HG03066 (cell line): ENCODE measurements at regions not wholly inside any gene's neighbourhood (a gene's known extent, or its start where the extent isn't known, plus 50 kb on each side); places are given as distances from the start of the nearest gene placed in this dataset.

Experiments used
- ATAC-seq: cut with Tn5 transposase; IDR thresholded peaks from one replicate; pipeline ENCODE4 v1.9.1; 2021; ENCODE audit warnings: low read depth; ENCODE audit not compliant: unreplicated experiment

DNA sequence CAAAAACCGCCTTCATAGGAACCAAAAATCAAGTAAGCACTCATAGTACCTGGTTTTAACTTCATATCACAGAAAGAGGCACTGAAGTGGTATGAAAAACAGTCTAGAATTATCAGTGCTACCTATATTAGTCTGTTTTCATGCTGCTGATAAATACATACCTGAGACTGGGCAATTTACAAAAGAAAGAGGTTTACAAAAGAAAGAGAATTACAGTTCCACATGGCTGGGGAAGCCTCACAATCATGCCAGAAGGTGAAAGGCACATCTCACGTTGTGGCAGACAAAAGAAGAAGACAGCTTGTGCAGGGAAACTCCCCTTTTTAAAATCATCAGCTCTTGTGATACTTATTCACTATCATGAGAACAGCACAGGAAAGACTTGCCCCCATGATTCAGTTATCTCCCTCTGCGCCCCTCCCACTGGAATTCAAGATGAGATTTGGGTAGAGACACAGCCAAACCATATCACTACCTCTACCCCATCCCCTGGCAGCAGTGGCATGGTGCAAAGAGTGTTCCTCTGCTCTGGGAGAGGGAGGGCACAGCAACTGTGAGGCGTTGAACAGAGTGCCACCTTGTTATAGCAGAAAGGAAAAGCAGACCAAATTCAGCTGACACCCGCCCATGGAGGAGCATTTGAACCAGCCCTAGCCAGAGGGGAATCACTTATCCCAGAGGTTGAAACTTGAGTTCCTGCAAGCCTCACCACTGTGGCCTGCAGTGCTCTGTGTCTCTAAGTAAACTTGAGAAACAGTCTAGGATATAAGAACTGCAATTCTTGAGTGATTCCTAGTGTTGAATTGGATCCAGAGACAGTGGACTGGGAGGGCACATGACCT lies 61.9 kb upstream of the PTPRZ1 start:
- ATAC-seq = no peak

DNA sequence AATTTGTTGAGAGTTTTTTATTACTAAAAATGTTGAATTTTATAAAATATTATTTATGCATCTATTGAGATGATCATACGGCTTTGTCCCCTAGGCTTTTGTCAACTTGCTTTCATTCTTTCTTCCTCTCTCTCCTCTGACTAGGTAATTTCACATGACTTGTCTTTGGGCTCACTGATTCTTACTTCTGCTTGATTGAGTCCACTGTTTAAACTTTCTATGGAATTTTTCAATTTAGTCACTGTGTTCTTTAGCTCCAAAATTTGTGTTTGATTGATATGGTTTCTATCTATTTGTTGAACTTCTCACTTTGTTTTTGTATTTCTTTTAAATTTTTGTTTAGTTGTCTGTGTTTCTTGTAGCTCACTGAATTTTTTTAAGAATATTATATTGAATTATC lies 65.9 kb upstream of the PTPRZ1 start:
- ATAC-seq = no peak

DNA sequence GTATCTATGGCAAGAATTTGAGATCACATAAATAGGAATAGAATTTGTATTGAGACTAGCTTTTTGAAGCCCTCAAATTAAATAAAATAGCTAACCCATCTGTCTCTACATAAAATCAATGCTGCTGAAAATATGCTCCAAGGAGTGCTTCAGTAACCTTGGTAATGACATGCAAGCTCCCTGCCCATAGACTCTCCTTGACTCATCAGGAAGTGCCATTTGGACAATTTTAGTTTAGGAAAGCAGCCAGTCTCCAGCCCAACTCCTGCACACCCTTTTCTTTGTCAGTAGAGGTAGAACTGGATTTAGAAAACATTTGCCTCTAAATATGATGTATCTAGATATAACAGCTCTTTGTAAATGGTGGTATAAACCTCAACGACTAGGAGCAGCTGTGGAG lies 69.9 kb upstream of the PTPRZ1 start:
- ATAC-seq = no peak

- ATAC-seq = no peak
These were observed 71.9 kb upstream of the PTPRZ1 start for GRCh38 chr7:121800916-121801675.

DNA sequence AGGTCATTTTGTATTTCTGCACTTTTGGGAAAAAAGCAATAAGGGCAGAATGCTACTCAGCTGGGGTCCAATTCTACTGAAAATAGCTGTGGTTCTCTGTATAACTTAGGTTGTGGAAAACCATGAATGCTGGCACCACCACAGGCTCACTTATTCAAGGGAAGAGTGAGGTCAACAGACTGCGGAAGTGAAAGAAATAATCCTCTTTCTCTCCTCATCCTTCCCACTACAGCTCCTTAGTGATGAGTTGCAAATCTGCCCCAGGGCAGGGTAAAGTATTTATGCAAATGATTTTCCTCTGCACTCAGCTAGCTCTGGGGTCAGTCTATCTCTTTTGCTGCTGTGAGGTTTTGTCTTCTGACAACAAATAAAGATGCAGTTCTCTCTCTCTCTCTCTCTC lies 74.1 kb upstream of the PTPRZ1 start:
- ATAC-seq = no peak

GRCh38 chr7:121798453-121798840 lies 74.5 kb upstream of the PTPRZ1 start:
- ATAC-seq = no peak

DNA sequence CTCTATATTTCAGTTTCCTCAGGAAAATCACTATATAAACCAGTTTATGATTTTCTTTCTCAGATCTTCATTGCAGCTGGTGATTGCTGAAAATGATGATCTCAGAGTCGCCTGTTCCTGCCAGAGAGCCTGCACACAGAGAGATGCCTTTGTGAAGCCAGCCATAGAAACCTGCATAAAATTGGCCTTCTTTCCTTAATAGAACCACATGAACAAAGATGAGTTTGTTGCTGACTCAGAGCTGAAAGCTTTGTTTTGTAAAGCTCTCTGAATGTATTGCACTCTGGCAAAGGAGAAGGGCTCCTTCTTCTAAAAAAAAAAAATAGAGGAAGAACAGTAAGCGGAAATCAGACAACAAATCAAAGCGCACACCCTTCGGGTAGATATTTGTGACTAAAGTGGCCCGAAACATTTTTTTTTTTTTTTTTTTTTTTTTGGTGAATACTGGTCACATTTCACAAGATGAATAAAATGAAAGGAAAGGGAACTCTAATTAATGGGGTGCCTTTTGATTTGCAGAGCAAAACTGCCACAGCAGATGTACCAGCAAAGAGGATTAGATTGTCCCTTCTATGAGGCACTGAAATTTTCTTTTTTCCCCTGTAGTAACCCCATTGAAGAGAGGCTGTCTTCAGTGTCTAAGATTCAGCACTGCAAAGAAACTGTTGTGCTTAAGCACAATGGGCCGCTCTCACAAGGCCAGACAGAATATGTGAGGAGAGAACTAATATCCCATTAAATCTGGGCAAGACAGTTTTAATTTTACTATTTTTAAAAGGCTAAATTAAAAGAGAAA lies 75.1 kb upstream of the PTPRZ1 start:
- no peak for ATAC-seq

- no peak for ATAC-seq
These were observed 75.9 kb upstream of the PTPRZ1 start for GRCh38 chr7:121796936-121797656.

- no peak for ATAC-seq
These were observed 76.6 kb upstream of the PTPRZ1 start for GRCh38 chr7:121796381-121796780.

DNA sequence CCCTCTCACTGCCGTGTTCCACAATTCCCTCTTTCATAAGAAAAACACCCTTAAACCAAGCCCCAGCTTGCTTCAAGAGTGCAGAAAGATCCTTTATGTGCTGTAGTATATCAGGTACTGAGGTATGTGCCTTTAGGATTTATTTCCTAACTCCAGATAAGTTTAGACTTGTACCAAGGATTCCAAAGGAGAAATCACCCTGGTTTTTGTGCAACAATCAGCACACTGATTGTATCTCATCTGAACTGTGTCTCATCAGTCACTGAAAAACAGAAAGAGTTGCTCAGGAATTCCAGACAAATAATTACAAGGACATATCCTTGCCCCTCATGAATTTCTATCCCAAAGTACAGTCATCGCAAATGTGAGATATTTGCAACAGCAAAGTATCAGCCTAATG lies 77.2 kb upstream of the PTPRZ1 start:
- no peak for ATAC-seq

DNA sequence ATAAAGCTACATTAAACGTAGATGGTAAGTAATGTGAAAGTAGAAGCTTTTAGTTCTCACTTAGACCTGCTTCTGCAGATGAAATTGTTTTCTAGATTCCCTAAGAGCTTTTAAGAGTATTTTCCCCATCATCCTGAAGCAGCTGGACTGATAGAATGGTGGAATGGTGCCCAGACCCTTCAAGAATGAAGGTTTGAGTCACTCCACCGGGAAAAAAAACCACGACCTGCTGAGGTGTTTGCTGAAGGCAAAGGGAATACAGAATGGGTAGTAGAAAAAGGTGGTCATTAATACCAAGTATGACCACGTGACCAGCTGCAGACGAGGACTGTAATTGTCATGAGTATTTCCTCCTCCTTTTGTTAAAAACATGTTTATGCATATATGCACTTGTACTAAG lies 79.2 kb upstream of the PTPRZ1 start:
- ATAC-seq = no peak

DNA sequence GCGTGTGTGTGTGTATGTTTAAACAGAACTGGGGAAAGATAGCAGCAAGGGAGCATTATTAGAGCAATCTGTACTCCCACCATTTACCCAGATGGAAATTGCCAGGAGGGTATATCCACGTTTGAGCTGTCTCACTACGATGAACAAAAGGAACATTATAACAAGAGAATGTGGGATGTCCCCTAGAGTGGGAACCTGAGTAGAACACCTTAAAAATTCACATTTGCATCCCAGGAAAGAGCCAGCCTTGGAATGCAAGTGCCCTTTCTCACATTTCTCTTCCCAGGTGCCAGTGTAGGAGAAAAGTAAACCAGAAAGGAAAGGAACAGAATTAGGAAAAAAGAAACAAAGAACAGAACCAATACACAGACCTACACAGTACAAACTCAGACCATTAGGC lies 95.3 kb upstream of the PTPRZ1 start:
- ATAC-seq = no peak

DNA sequence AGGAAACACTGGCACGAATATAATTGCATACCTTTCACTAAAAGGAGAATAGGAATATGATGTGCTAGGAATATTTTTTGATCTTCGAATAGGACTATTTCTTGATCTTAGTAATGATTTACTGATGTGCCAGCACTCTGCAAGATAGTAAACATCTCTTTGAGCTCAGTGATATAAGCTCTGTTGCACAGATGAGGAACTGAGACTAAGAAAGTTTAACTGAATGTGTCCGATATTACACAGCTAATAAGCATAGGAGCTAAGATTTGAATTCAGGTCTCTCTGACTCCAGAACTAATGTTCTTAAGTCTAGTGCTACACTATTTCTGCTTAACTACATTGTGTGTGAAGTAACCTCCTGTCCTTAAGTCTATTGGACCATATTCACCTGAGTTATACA lies 98.4 kb upstream of the PTPRZ1 start:
- no peak for ATAC-seq

- no peak for ATAC-seq
These were observed 106.3 kb upstream of the PTPRZ1 start for GRCh38 chr7:121766676-121767075.

- ATAC-seq = no peak
These were observed 111.6 kb upstream of the PTPRZ1 start for GRCh38 chr7:121761399-121761798.

GRCh38 chr7:121755818-121756552 lies 117.0 kb upstream of the PTPRZ1 start:
- ATAC-seq = no peak

GRCh38 chr7:121755286-121755685 lies 117.7 kb upstream of the PTPRZ1 start:
- no peak for ATAC-seq

- no peak for ATAC-seq
These were observed 119.0 kb upstream of the PTPRZ1 start for GRCh38 chr7:121753944-121754343.

DNA sequence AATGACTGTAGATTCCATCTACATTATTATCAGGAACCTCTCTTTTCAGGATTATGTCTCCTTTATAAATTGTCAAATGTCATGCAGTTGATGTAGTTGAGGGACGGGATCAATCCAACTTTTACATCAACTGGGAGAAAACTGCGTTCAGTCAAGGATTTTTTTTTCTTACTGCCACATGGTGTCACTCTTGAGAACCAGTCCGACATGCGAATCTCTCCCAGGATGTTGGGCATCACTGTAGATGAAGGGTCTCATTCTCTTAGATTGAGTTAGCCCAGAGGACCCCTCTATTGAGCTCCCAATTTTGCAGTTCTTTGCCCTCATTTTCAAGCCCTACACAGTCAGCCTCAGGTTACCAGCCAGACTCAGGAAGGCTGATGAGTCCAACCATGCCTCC lies 120.3 kb upstream of the PTPRZ1 start:
- ATAC-seq = no peak

GRCh38 chr7:121748546-121748945 lies 124.4 kb upstream of the PTPRZ1 start:
- no peak for ATAC-seq
